Mammary epithelial cell (primary cell): ENCODE measurements at regions not wholly inside any gene's neighbourhood (a gene's known extent, or its start where the extent isn't known, plus 50 kb on each side); places are given as distances from the start of the nearest gene placed in this dataset.
"Not testable (repeated sequence)": the region's sequence is repeated elsewhere in the genome, so short reads cannot be mapped to it uniquely, and the experiment has no call there.

Experiments
- EZH2 ChIP-seq: IDR thresholded peaks from 2 replicates; pipeline ENCODE4 v1.6.1; 2012; ENCODE audit warnings: low read length, inconsistent platforms, borderline replicate concordance
- TF ChIP-seq, protein P1 (sequence below), 2 donors: IDR thresholded peaks in 1 of 2; conservative IDR thresholded peaks in 1 of 2; 2 replicates each; pipeline ENCODE4 v1.5.1; 2011 to 2012; ENCODE audit warnings: inconsistent platforms in 2 of 2, low read length in 2 of 2, mild to moderate bottlenecking in 2 of 2, control low read depth in 1 of 2, low read depth in 1 of 2; ENCODE audit not compliant: insufficient read depth in 1 of 2; ENCODE audit errors: extremely low read depth in 1 of 2

DNA sequence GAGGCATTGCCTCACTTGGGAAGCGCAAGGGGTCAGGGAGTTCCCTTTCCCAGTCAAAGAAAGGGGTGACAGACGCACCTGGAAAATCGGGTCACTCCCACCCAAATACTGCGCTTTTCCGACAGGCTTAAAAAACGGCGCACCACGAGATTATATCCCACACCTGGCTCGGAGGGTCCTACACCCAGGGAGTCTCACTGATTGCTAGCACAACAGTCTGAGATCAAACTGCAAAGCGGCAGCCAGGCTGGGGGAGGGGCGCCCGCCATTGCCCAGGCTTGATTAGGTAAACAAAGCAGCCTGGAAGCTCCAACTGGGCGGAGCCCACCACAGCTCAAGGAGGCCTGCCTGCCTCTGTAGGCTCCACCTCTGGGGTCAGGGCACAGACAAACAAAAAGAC lies 1014.7 kb downstream of the FSCB start:
- TF ChIP-seq, protein P1, sequence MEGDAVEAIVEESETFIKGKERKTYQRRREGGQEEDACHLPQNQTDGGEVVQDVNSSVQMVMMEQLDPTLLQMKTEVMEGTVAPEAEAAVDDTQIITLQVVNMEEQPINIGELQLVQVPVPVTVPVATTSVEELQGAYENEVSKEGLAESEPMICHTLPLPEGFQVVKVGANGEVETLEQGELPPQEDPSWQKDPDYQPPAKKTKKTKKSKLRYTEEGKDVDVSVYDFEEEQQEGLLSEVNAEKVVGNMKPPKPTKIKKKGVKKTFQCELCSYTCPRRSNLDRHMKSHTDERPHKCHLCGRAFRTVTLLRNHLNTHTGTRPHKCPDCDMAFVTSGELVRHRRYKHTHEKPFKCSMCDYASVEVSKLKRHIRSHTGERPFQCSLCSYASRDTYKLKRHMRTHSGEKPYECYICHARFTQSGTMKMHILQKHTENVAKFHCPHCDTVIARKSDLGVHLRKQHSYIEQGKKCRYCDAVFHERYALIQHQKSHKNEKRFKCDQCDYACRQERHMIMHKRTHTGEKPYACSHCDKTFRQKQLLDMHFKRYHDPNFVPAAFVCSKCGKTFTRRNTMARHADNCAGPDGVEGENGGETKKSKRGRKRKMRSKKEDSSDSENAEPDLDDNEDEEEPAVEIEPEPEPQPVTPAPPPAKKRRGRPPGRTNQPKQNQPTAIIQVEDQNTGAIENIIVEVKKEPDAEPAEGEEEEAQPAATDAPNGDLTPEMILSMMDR (conservative IDR thresholded peaks at IDR 0.05 in 1 of 2, IDR thresholded peaks at IDR 0.05 in 1 of 2; ENCODE audit: extremely low read depth in 1 of 2, insufficient read depth in 1 of 2, low read depth in 1 of 2, low read length in 2 of 2): not testable (repeated sequence)
- TF ChIP-seq EZH2: not testable (repeated sequence)
